ENCODE measurements at regions not wholly inside any gene's neighbourhood (a gene's known extent, or its start where the extent isn't known, plus 50 kb on each side); places are given as distances from the start of the nearest gene placed in this dataset.
"Not testable (repeated sequence)": the region's sequence is repeated elsewhere in the genome, so short reads cannot be mapped to it uniquely, and the experiment has no call there.

DNA sequence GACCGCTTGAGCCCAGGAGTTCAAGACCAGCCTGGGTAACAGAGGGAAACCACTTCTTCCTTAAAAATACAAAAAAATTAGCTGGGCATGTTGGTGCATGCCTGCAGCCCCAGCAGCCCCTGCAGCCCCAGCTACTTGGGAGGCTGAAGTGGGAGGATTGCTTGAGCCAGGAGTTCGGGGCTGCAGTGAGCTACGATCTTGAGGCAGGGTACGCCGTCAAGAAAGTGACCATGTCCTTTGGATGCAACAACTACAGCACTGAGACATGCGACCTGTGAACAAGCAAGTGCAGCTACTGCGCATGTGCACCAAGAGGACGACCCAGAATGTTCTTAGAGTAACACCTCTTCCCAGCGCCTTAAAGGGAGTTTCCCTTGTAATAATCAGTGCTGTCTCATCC, 66.6 kb upstream of the ZNF479 start:
- no peak for DNase-seq
- H3K27me3 ChIP-seq = no peaks in the 10 kb centered on the region
- H3K4me1 ChIP-seq = no peaks in the 10 kb centered on the region
- H3K4me3 ChIP-seq (ENCODE audit: low read depth, low read length) = no peak overlapping the region
- no peaks in the 10 kb centered on the region for H3K36me3 ChIP-seq
- TF ChIP-seq, protein P1, sequence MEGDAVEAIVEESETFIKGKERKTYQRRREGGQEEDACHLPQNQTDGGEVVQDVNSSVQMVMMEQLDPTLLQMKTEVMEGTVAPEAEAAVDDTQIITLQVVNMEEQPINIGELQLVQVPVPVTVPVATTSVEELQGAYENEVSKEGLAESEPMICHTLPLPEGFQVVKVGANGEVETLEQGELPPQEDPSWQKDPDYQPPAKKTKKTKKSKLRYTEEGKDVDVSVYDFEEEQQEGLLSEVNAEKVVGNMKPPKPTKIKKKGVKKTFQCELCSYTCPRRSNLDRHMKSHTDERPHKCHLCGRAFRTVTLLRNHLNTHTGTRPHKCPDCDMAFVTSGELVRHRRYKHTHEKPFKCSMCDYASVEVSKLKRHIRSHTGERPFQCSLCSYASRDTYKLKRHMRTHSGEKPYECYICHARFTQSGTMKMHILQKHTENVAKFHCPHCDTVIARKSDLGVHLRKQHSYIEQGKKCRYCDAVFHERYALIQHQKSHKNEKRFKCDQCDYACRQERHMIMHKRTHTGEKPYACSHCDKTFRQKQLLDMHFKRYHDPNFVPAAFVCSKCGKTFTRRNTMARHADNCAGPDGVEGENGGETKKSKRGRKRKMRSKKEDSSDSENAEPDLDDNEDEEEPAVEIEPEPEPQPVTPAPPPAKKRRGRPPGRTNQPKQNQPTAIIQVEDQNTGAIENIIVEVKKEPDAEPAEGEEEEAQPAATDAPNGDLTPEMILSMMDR (IDR thresholded peaks at IDR 0.05; ENCODE audit: low read depth, low read length) = no peak
- no peaks in the 10 kb centered on the region; the same call in none of the 2 replicates for H3K9me3 ChIP-seq

DNA sequence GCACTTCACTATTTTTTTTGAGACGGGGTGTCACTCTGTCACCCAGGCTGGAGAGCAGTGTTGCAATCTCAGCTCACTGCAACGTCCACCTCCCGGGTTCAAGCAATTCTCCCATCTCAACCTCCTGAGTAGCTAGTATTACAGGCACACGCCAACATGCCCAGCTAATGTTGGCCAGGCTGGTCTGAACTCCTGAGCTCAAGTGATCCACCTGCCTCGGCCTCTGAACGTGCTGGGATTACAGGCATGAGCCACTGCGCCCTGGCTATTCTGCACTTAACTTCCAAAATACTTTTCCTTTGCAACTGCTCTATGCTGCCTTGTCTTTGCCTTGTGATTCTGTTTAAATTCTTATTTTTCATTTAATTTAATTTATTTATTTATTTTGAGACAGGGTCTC, 67.0 kb upstream of the ZNF479 start:
- Histone ChIP-seq H3K9me3 (no peaks in the 10 kb centered on the region; the same call in none of the 2 replicates), H3K4me3 (ENCODE audit: low read depth, low read length) (no peak overlapping the region), H3K27me3 (no peaks in the 10 kb centered on the region), H3K4me1 (no peaks in the 10 kb centered on the region), H3K36me3 (no peaks in the 10 kb centered on the region)
- no peak for DNase-seq
- TF ChIP-seq, protein P1 (IDR thresholded peaks at IDR 0.05; ENCODE audit: low read depth, low read length) = no peak

DNA sequence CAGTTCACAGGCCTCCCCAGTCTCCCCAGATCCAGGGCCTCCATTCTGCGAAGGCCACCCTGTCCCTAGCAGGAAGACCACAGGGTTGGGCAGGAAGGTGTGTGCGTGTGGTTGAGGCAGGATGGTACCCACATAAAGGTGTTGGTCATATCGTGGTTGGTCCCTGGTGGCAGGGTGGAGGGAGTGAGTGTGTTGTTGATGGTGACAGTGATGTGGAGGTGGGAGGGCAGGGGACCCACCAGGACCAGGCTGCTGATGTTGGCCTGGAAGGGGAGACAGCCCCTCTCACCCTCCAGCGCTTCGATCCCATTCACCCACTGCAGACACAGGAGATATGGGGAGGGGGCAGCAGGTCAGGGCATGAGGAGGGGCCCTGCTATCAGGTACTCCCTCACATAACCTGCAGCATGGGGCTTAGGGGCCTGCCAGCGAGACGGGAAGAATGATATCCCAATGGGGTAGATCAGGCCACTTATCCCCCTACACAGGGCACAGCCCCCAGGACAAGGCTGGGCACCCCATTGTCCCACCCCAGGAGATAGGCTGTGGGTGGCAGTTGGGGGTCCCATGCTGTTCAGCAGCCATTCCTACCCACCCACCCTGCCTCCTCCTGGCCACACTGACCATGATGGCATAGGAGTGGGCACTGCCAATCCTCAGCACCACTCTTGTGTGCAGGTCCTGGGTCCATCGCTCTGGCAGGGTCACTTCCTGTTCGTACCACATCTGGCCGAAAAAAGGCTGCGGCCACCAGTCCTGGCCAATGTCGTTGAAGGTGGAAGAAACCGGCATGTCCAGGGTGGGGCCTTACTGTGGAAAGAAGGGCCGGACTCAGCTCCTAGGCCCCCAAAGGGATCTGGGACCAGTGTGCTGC, 69.0 kb upstream of the ZNF479 start:
- Histone ChIP-seq H3K4me3 (ENCODE audit: low read depth, low read length) (no peak overlapping the region), H3K4me1 (no peaks in the 10 kb centered on the region), H3K9me3 (no peaks in the 10 kb centered on the region; the same call in none of the 2 replicates), H3K27me3 (no peaks in the 10 kb centered on the region), H3K36me3 (no peaks in the 10 kb centered on the region)
- no peak for DNase-seq
- TF ChIP-seq, protein P1 (IDR thresholded peaks at IDR 0.05; ENCODE audit: low read depth, low read length) = no peak

DNA sequence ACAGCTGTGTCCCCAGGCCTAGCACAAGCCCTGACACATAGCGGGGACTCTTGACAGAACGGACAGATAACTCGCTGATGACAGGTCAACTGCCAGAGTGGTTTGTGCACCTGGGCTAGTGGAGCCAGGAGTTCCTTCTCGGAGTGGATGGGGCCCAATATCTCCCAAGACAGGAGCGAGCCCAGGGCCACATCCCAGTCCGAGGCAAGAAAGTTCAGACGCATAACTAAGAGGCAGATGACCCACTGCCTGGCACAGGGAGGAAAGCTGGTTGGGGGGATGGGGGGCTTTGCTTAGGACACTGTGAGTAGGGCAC, 69.6 kb upstream of the ZNF479 start:
- no peaks in the 10 kb centered on the region; the same call in none of the 2 replicates for H3K9me3 ChIP-seq
- no peak overlapping the region for H3K4me3 ChIP-seq (ENCODE audit: low read depth, low read length)
- DNase-seq = no peak
- TF ChIP-seq, protein P1 (IDR thresholded peaks at IDR 0.05; ENCODE audit: low read depth, low read length) = no peak
- H3K27me3 ChIP-seq = no peaks in the 10 kb centered on the region
- no peaks in the 10 kb centered on the region for H3K36me3 ChIP-seq
- no peaks in the 10 kb centered on the region for H3K4me1 ChIP-seq

DNA sequence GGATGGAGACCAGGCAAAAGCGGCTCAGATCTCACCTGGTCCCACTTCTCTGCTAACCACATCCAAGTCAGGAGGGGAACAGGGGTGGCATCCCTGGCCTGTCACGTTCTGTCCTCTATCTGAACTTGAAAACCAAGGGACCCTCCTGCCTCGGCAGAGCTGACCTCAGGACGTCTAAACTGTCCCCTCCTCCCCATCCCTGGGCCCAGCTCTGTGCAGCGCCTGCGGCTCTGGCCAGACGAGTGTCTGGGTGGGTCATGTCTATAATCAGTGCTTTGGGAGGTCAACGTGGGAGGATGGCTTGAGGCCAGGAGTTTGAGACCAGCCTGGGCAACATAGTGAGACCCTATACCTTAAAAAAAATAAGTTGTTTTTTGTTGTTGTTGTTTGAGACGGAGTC, 70.0 kb upstream of the ZNF479 start:
- Histone ChIP-seq H3K9me3 (no peaks in the 10 kb centered on the region; the same call in none of the 2 replicates), H3K36me3 (no peaks in the 10 kb centered on the region), H3K27me3 (no peaks in the 10 kb centered on the region), H3K4me3 (ENCODE audit: low read depth, low read length) (no peak overlapping the region), H3K4me1 (no peaks in the 10 kb centered on the region)
- TF ChIP-seq, protein P1 (IDR thresholded peaks at IDR 0.05; ENCODE audit: low read depth, low read length) = no peak
- no peak for DNase-seq

DNA sequence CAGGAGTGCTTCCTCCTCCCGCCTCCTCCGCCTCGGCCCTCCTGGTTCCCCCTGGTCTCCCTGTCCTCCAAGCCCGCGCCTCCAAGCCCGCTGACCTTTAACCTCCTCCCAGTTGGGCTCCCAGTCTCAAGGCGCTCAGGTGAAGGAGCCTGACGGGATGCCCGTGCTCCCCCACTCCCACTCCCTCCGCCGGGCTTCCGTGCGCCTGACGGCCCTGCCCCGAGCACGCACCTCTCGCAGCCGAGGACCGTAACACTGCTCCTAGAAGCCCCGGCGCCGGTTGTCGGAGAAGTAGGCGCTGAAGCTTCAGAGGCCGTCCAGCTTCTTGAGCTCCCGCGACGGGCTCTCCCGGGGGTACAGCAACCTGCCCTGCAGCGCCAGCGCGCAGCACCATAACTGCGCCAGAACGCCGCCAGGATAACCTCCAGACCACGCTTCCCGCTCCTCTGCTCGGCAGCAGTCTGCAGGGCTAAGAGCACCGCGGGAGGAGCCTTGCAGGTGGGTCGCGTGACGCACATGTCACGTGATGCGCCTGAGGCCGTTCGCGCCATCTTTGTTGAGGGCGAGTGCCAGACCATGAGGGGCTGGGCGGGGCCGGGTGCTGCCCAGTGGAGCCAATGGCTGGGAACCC, 71.0 kb upstream of the ZNF479 start:
- Histone ChIP-seq H3K9me3 (no peaks in the 10 kb centered on the region; the same call in none of the 2 replicates), H3K27me3 (no peaks in the 10 kb centered on the region), H3K4me3 (ENCODE audit: low read depth, low read length) (no peak overlapping the region), H3K4me1 (no peaks in the 10 kb centered on the region), H3K36me3 (no peaks in the 10 kb centered on the region)
- TF ChIP-seq, protein P1 (IDR thresholded peaks at IDR 0.05; ENCODE audit: low read depth, low read length) = no peak
- no peak for DNase-seq

DNA sequence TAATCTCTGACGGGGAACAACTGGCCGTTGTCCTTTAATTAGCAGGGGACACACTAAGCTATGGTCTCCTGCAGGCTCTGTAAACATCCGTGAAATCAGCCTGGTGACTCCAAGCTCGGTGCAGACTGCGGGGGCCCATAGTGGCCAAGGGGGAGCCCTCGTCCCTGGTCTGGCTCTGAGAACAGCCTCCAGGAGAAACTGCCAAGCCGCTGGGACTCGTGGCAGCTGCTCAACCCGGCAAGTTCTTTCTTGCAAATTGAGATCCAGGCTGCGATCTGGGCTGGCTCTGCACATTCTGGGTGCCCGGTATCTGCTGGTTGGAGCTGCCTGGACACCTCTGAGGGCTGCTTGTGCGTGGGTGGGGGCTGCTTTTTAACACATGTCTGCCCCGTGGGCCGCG, 71.6 kb upstream of the ZNF479 start:
- H3K4me1 ChIP-seq = not testable (repeated sequence)

More for the DNA sequence above, 71.6 kb upstream of the ZNF479 start:
- not testable (repeated sequence) for H3K9me3 ChIP-seq; H3K27me3 ChIP-seq; H3K4me3 ChIP-seq (ENCODE audit: low read depth, low read length); DNase-seq; H3K36me3 ChIP-seq
